ENCODE measurements at regions not wholly inside any gene's neighbourhood (a gene's known extent, or its start where the extent isn't known, plus 50 kb on each side); places are given as distances from the start of the nearest gene placed in this dataset.
A peak's percentile ranks its signal among the peaks of the same experiment; 100 is the strongest.
"Not testable (repeated sequence)": the region's sequence is repeated elsewhere in the genome, so short reads cannot be mapped to it uniquely, and the experiment has no call there.

- DNase-seq, result no peak
Measured at GRCh38 chr9:105116052-105116868, 128.2 kb upstream of the SLC44A1 start.

- no peak for DNase-seq
Measured at GRCh38 chr9:105117234-105117633, 127.2 kb upstream of the SLC44A1 start.

- no peak for DNase-seq
Measured at GRCh38 chr9:105118636-105119035, 125.8 kb upstream of the SLC44A1 start.

GRCh38 chr9:105119156-105119555 lies 125.3 kb upstream of the SLC44A1 start:
- no peak for DNase-seq

GRCh38 chr9:105121861-105122430 lies 122.5 kb upstream of the SLC44A1 start:
- no peak for DNase-seq

GRCh38 chr9:105124598-105124997 lies 119.9 kb upstream of the SLC44A1 start:
- not testable (repeated sequence) for DNase-seq

GRCh38 chr9:105126226-105126625 lies 118.2 kb upstream of the SLC44A1 start:
- DNase-seq, result no peak

- DNase-seq, result peak in 1 of 4 experiments; percentile 23
Measured at GRCh38 chr9:105127863-105128220, 116.6 kb upstream of the SLC44A1 start.

GRCh38 chr9:105128908-105129600 lies 115.4 kb upstream of the SLC44A1 start:
- no peak for DNase-seq

GRCh38 chr9:105129731-105130130 lies 114.7 kb upstream of the SLC44A1 start:
- DNase-seq, result no peak

- DNase-seq, result no peak
Measured at GRCh38 chr9:105131981-105132380, 112.5 kb upstream of the SLC44A1 start.

- DNase-seq, result no peak
Measured at GRCh38 chr9:105132606-105133005, 111.8 kb upstream of the SLC44A1 start.

- DNase-seq, result no peak
Measured at GRCh38 chr9:105138306-105138801, 106.1 kb upstream of the SLC44A1 start.

- no peak for DNase-seq
Measured at GRCh38 chr9:105141146-105141975, 103.1 kb upstream of the SLC44A1 start.

GRCh38 chr9:105141976-105142250 lies 102.5 kb upstream of the SLC44A1 start:
- no peak for DNase-seq

GRCh38 chr9:105142406-105143135 lies 101.9 kb upstream of the SLC44A1 start:
- no peak for DNase-seq

GRCh38 chr9:105143136-105143430 lies 101.4 kb upstream of the SLC44A1 start:
- DNase-seq, result no peak

GRCh38 chr9:105144076-105144475 lies 100.4 kb upstream of the SLC44A1 start:
- DNase-seq, result no peak

GRCh38 chr9:105144841-105145240 lies 99.6 kb upstream of the SLC44A1 start:
- no peak for DNase-seq

GRCh38 chr9:105146677-105147076 lies 97.8 kb upstream of the SLC44A1 start:
- DNase-seq, result no peak

- no peak for DNase-seq
Measured at GRCh38 chr9:105147110-105147871, 97.2 kb upstream of the SLC44A1 start.
